ENCODE measurements at regions not wholly inside any gene's neighbourhood (a gene's known extent, or its start where the extent isn't known, plus 50 kb on each side); places are given as distances from the start of the nearest gene placed in this dataset.
A peak's percentile ranks its signal among the peaks of the same experiment; 100 is the strongest.

- Mint-ChIP-seq H3K4me3 (no peak overlapping the region), H3K27ac (no peak overlapping the region)
Measured at GRCh38 chr13:107275945-107276614, 708.1 kb upstream of the ARGLU1 start.

DNA sequence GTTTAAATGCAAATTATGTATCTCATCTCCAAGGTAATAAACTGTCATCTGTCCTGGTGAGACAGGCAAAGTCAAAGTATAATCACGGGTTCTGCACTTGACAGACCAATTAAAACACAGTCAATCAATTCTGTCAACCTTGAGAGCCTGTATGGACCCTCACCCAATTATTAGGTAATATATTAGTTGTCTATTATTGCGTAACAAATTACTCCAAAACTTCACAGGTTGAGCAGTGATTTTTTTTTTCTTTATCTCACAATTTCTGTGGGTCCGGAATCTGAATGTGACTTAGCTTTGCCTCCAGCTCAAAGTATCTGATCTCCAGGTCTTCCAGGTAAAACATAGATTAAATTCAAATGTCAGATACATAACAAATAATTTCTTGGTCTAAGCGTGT, 707.4 kb upstream of the ARGLU1 start:
- H3K4me1 Mint-ChIP-seq = no peaks in the 10 kb centered on the region
- DNase-seq = no peak
- no peaks in the 10 kb centered on the region for H3K27me3 Mint-ChIP-seq
- ATAC-seq (ENCODE audit: low read depth in 2 of 2) = no peak
- peaks cover 0 to 6% (median 2%) of the 10 kb centered on the region in 7 donors for H3K9me3 Mint-ChIP-seq
- no peak overlapping the region for H3K27ac Mint-ChIP-seq
- H3K4me3 Mint-ChIP-seq = no peak overlapping the region
- no peaks in the 10 kb centered on the region for H3K36me3 Mint-ChIP-seq

More at GRCh38 chr13:107275945-107276614, 708.1 kb upstream of the ARGLU1 start:
- H3K27me3 Mint-ChIP-seq = no peaks in the 10 kb centered on the region
- no peaks in the 10 kb centered on the region for H3K4me1 Mint-ChIP-seq
- DNase-seq = no peak
- peaks cover 0 to 7% (median 2%) of the 10 kb centered on the region in 7 donors for H3K9me3 Mint-ChIP-seq
- no peak for ATAC-seq (ENCODE audit: low read depth in 2 of 2)
- no peaks in the 10 kb centered on the region for H3K36me3 Mint-ChIP-seq

DNA sequence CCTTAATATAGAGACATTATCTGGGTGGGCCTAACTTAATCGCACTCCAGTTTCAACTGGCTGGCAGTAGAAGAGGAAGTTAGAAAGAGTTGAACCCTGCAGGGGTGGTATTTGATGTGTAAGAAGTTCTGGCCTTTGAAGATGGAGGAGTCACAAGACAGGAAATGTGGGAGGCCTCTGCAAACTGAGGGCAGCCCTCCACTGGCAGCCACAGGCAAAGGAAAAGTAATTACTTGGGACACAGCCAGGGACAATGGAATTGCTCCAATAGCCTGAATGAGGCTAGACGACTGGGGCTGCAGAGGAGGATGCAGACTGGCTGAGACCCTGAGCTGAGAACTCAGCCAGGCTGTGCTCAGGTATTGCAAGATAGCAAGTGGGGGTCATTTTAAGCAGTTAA, 703.3 kb upstream of the ARGLU1 start:
- H3K9me3 Mint-ChIP-seq = peaks cover 0 to 14% (median 5%) of the 10 kb centered on the region in 7 donors
- DNase-seq = no peak
- H3K36me3 Mint-ChIP-seq = no peaks in the 10 kb centered on the region
- ATAC-seq (ENCODE audit: low read depth in 2 of 2) = no peak
- no peaks in the 10 kb centered on the region for H3K4me1 Mint-ChIP-seq
- H3K4me3 Mint-ChIP-seq = no peak overlapping the region
- H3K27ac Mint-ChIP-seq = no peak overlapping the region
- no peaks in the 10 kb centered on the region for H3K27me3 Mint-ChIP-seq

DNA sequence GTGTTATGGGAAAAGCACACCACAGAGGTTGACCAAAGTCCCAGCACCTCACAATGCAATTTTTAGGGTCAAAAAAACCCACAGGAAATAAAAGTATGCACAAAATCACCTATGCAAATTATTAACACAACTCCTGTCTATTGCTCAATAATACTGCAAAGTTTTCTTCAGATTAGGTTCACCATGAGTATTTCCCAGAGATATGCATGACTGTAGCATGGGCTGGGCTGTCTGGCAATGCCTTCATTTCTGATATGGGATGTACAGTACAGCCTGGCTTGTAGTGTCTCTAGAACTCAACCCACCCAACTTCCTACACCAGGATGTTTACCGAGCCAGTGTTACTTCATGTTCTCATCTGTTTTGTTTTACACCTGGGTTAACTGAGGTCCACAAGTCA, 698.7 kb upstream of the ARGLU1 start:
- H3K4me1 Mint-ChIP-seq = no peaks in the 10 kb centered on the region
- DNase-seq (no peak), ATAC-seq (ENCODE audit: low read depth in 2 of 2) (no peak)
- H3K4me3 Mint-ChIP-seq = no peak overlapping the region
- H3K27ac Mint-ChIP-seq = no peak overlapping the region
- peaks cover 0 to 14% (median 8%) of the 10 kb centered on the region in 7 donors for H3K9me3 Mint-ChIP-seq
- H3K36me3 Mint-ChIP-seq = no peaks in the 10 kb centered on the region
- H3K27me3 Mint-ChIP-seq = no peaks in the 10 kb centered on the region

DNA sequence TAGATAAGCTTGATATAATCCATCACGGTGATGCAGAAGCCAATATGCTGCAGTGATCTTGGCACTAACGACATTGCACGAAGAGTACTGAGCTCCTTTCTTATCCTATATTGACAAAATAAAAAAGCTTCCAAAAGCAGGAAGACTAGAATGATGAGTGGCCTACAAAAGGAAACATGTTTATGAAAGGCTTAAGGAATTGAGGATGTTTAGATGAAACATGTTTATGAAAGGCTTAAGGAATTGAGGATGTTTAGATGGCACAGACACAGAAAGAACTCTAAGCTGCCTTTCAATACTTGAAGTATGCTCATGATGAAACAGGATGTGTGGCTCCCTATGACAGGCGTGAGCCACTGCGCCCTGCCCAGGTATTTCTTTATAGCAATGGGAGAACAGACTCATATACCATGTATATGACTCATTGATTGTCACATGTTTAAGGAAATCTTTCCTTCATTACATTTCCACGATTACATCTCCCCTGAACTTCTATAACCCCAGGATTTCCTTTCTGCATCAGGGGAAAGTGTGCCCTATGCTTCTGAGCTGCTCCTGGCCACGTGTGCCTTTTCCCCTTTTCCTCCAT, 690.8 kb upstream of the ARGLU1 start:
- no peak overlapping the region for H3K27ac Mint-ChIP-seq
- no peaks in the 10 kb centered on the region for H3K27me3 Mint-ChIP-seq
- no peak for DNase-seq
- no peaks in the 10 kb centered on the region for H3K4me1 Mint-ChIP-seq
- no peaks in the 10 kb centered on the region for H3K36me3 Mint-ChIP-seq
- no peak for ATAC-seq (ENCODE audit: low read depth in 2 of 2)
- no peak overlapping the region for H3K4me3 Mint-ChIP-seq
- H3K9me3 Mint-ChIP-seq = peaks cover 0 to 8% (median 2%) of the 10 kb centered on the region in 7 donors

DNA sequence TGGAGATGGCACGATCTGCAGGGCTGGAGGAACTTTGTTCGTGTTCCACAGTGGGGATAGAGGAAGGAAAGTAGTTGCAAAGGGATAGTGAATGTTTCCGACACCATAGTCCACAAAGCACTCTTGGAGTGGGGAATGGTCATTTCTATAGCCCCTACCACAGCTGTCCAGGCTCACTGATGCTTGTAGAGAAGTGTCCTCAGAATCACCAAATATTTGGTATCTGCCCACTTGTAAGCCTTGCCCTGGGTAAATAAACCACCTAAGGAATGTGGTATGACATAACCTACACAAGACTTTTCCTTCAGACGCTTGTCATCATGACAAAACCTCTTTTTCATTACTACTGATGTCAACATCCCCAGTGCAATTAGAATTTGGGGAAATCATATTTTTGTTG, 686.5 kb upstream of the ARGLU1 start:
- ATAC-seq (ENCODE audit: low read depth in 2 of 2) (no peak), DNase-seq (no peak)

GRCh38 chr13:107252428-107252827, 684.5 kb upstream of the ARGLU1 start:
- no peaks in the 10 kb centered on the region for H3K4me1 Mint-ChIP-seq
- peak overlapping the region in 1 of 6 donors; percentile 12 for H3K27ac Mint-ChIP-seq
- peaks cover 0 to 4% (median 0%) of the 10 kb centered on the region in 7 donors for H3K9me3 Mint-ChIP-seq
- no peaks in the 10 kb centered on the region for H3K27me3 Mint-ChIP-seq
- H3K36me3 Mint-ChIP-seq = no peaks in the 10 kb centered on the region
- H3K4me3 Mint-ChIP-seq = no peak overlapping the region
- ATAC-seq (ENCODE audit: low read depth in 2 of 2) = no peak
- no peak for DNase-seq

More for the DNA sequence above, 686.5 kb upstream of the ARGLU1 start:
- H3K4me3 Mint-ChIP-seq = no peak overlapping the region
- no peaks in the 10 kb centered on the region for H3K36me3 Mint-ChIP-seq
- no peaks in the 10 kb centered on the region for H3K4me1 Mint-ChIP-seq
- no peak overlapping the region for H3K27ac Mint-ChIP-seq
- H3K9me3 Mint-ChIP-seq = peaks cover 0 to 4% (median 0%) of the 10 kb centered on the region in 7 donors
- no peaks in the 10 kb centered on the region for H3K27me3 Mint-ChIP-seq

GRCh38 chr13:107252021-107252420, 684.1 kb upstream of the ARGLU1 start:
- Mint-ChIP-seq H3K36me3 (no peaks in the 10 kb centered on the region), H3K4me1 (no peaks in the 10 kb centered on the region), H3K4me3 (no peak overlapping the region), H3K27me3 (no peaks in the 10 kb centered on the region), H3K9me3 (peaks cover 0 to 4% (median 0%) of the 10 kb centered on the region in 7 donors), H3K27ac (peak overlapping the region in 1 of 6 donors; percentile 12)
- ATAC-seq (ENCODE audit: low read depth in 2 of 2) = no peak
- DNase-seq = no peak

GRCh38 chr13:107251341-107251740, 683.4 kb upstream of the ARGLU1 start:
- DNase-seq = no peak
- H3K9me3 Mint-ChIP-seq = peaks cover 0 to 4% (median 0%) of the 10 kb centered on the region in 7 donors
- H3K27ac Mint-ChIP-seq = no peak overlapping the region
- no peak for ATAC-seq (ENCODE audit: low read depth in 2 of 2)
- no peaks in the 10 kb centered on the region for H3K27me3 Mint-ChIP-seq
- H3K4me1 Mint-ChIP-seq = no peaks in the 10 kb centered on the region
- no peak overlapping the region for H3K4me3 Mint-ChIP-seq
- no peaks in the 10 kb centered on the region for H3K36me3 Mint-ChIP-seq

DNA sequence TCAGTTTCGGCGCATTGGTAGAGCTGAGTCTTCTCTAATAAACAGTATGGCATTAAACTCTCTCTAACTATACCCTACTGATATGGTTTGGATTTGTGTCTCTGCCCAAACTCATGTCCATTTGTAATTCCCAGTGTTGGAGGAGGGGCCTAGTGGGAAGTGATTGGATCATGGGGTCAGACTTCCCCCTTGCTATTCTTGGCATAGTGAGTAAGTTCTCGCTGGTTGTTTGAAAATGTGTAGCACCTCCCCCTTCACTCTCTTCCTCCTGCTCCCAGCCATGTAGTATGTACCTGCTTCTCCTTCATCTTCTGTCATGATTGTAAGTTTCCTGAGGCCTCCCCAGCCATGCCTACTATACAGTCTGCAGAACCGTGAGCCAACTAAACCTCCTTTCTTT, 682.7 kb upstream of the ARGLU1 start:
- ATAC-seq (ENCODE audit: low read depth in 2 of 2) = no peak
- Mint-ChIP-seq H3K27me3 (no peaks in the 10 kb centered on the region), H3K9me3 (peaks cover 0 to 4% (median 0%) of the 10 kb centered on the region in 7 donors), H3K27ac (no peak overlapping the region), H3K36me3 (no peaks in the 10 kb centered on the region), H3K4me1 (no peaks in the 10 kb centered on the region), H3K4me3 (no peak overlapping the region)
- DNase-seq = no peak

- H3K9me3 Mint-ChIP-seq = peaks cover 0 to 6% (median 0%) of the 10 kb centered on the region in 7 donors
- DNase-seq (no peak), ATAC-seq (ENCODE audit: low read depth in 2 of 2) (no peak)
- H3K4me1 Mint-ChIP-seq = no peaks in the 10 kb centered on the region
- no peak overlapping the region for H3K4me3 Mint-ChIP-seq
- no peaks in the 10 kb centered on the region for H3K36me3 Mint-ChIP-seq
- H3K27ac Mint-ChIP-seq = no peak overlapping the region
- no peaks in the 10 kb centered on the region for H3K27me3 Mint-ChIP-seq
Measured at GRCh38 chr13:107244241-107244640, 676.3 kb upstream of the ARGLU1 start.

DNA sequence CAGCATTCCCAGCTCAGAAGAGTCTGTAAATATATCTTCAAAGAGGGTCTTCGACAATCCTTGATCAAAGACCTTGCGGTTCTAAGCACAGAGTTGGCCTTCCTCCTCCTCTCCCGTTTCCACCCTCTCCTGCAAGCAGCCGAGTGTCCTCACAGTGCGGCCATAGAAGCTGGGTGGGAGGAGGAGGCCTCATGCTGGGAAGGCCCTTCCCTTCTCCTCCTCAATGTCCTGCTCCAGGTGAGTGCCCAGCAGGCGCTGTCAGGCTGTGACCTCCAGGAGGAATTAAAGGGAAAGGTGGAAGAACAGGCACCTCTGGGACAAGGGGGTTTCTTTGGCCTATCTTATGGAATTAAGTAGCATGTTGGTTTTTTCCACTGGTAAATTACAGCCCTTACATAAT, 674.2 kb upstream of the ARGLU1 start:
- no peak overlapping the region for H3K27ac Mint-ChIP-seq

DNA sequence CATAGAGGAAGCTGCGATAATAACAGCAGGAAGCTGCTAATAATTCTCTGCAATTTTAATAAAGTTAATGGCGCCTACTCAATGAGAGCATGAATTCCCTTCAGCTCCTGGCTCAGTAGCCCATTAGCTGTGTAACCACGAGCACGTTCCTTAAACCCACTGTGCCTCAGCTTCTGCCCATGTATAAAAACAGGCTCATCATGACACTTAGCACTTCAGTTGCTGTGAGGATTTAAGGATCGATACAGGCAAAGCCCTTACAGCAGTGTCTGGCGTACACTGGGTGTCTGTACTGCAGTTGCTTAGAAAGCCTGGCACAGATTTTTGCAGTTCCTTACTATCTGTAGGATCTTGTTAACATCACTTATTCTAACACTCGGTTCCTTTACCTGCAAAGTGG, 673.4 kb upstream of the ARGLU1 start:
- Mint-ChIP-seq H3K36me3 (no peaks in the 10 kb centered on the region), H3K4me3 (no peak overlapping the region)

More for the DNA sequence above, 674.2 kb upstream of the ARGLU1 start:
- DNase-seq = no peak
- ATAC-seq (ENCODE audit: low read depth in 2 of 2) = no peak
- H3K9me3 Mint-ChIP-seq = peaks cover 0 to 6% (median 0%) of the 10 kb centered on the region in 7 donors
- H3K27me3 Mint-ChIP-seq = no peaks in the 10 kb centered on the region
- H3K36me3 Mint-ChIP-seq = no peaks in the 10 kb centered on the region
- H3K4me1 Mint-ChIP-seq = no peaks in the 10 kb centered on the region
- no peak overlapping the region for H3K4me3 Mint-ChIP-seq

GRCh38 chr13:107239213-107239612, 671.3 kb upstream of the ARGLU1 start:
- H3K36me3 Mint-ChIP-seq = no peaks in the 10 kb centered on the region
- no peak overlapping the region for H3K27ac Mint-ChIP-seq
- H3K4me1 Mint-ChIP-seq = no peaks in the 10 kb centered on the region
- no peaks in the 10 kb centered on the region for H3K27me3 Mint-ChIP-seq
- H3K4me3 Mint-ChIP-seq = no peak overlapping the region
- DNase-seq (no peak), ATAC-seq (ENCODE audit: low read depth in 2 of 2) (no peak)
- H3K9me3 Mint-ChIP-seq = peaks cover 0 to 6% (median 0%) of the 10 kb centered on the region in 7 donors

More for the DNA sequence above, 673.4 kb upstream of the ARGLU1 start:
- DNase-seq (no peak), ATAC-seq (ENCODE audit: low read depth in 2 of 2) (no peak)
- no peaks in the 10 kb centered on the region for H3K4me1 Mint-ChIP-seq
- no peaks in the 10 kb centered on the region for H3K27me3 Mint-ChIP-seq
- no peak overlapping the region for H3K27ac Mint-ChIP-seq
- peaks cover 0 to 6% (median 0%) of the 10 kb centered on the region in 7 donors for H3K9me3 Mint-ChIP-seq
